G401 (cell line): ENCODE measurements at regions not wholly inside any gene's neighbourhood (a gene's known extent, or its start where the extent isn't known, plus 50 kb on each side); places are given as distances from the start of the nearest gene placed in this dataset.

Experiments used
- DNase-seq: peaks from one replicate; pipeline ENCODE4 v3.0.0-alpha.2; 2015; ENCODE audit warnings: low spot score
- in situ Hi-C: cut with HindIII; loops from 2 replicates; pipeline ENCODE4 v1.10.0; 2016; ENCODE audit warnings: low sequenced_read_pairs, mixed read lengths

DNA sequence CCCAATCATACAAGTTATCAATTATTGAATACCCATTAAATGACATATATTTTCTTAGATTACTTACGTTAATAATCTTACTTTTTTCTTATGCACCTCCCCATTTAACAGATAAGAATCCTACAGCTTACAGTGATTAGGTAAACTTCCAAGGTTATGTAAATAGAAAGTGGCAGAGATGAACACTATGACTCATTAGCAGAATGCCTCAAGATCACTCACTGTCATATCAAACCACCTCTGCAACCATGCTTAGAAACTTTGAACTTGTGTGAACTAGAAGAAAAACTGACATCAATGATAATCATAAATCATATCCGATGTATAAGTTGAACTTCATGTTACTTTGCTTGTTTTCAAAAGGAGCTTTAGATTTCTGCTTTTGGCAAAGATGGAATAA lies 911.6 kb upstream of the ARPP21 start:
- no peak for DNase-seq

DNA sequence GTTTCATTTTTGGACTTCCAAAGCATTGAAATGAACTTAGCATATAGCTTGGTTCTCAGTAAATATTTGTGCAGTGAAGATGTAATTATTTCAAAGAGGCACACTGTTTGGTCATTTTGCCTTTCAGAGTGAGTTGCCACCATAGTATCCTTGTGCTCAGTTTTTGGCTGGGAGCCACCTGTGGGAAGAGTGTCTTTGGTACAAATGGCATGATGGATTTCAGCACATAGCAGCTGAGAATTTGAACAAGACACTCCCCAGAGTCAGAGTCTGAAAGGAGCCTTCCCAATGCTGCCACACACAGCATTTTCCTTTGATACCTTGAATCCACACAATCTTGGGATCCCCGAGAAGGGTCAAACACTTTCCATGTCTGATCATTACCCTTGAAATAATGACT lies 897.2 kb upstream of the ARPP21 start:
- in situ Hi-C loops: no loop called here
- DNase-seq: peak; percentile 17

More for the DNA sequence above, 911.6 kb upstream of the ARPP21 start:
- in situ Hi-C loops: no loop called here

DNA sequence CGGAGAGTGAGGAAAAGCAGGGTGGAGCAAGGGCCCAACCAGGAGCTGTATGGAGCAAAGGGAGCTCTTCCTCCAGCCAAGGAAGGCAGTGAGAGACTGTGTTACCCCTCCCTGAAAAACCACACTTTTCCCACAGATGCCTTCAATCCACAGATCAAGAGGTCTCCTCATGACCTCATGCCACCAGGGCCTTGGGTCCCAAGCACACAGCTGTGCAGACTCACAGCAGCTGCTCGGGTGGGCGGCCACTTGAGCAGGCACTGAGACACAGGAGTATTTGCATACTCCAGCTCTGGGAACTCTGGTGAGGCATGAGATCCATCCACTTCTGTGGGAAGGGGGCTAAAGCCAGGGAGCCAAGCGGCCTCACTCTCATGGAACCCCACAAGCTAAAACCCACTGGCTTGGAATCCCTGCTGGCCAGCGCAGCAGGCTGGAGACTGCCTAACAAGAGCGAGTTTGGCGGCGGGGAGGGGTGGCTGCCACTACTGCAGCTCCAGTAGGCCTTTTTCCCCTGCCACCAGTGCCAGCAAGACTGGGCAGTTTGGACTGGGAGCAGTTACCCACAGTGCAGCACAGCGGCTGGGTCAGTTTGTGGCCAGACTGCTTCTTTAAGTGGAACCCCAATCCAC lies 880.6 kb upstream of the ARPP21 start:
- in situ Hi-C loops: no loop called here
- no peak for DNase-seq

DNA sequence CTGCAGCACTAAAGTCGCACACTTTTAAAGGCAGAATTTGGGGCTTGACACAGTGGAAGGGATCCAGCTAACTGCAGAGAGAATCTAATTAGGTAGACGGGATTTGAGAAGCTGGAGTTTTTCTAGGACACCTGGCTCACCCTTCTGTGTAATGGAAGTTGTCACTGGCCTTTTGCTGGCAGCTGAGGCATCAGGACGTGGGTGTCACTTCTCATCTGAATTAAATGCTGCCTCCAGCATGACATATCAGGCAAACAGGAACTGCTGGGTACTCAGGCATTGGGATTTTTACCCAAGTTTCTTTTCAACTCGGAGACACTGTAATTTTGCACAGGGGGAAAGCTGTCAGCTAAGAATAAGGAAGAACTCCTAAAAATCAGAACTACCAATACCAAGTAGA lies 861.9 kb upstream of the ARPP21 start:
- in situ Hi-C loops: no loop called here
- DNase-seq: peak; percentile 92

DNA sequence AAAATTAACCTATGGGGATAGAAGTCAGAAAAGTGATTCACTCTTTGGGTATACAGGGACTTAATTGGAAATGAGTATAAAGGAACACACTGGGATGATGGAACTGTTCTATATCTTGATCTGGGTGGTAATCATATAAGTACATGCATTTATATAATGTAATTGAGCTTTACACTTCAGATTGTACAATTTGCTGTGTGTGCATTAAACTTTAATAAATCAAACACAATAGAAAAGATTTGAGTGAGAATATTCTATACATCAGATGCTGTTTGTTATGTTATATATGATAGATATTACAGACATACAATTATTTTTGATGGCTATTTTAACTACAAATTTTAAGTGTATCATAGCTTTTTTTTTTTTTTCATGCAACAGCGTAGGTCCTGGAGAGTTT lies 860.2 kb upstream of the ARPP21 start:
- in situ Hi-C loops: no loop called here
- DNase-seq: no peak

DNA sequence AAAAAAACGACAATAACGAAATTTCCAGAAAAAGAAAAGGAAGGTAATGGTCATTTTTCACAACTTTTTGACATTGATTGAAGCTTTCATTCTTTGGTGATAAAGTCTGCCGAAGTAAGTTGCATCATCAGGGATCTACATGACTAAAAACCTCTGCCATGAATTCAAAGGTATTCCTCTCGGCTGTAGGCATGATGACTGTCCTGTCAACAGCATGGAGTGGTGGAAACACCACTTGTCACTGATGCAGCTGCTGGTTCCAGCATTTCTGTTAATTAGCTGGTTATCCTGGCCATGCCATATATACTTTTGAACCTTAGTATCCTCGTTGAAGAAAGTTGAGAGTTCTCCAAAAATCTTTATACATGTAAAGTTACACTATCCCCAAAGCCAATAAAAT lies 859.0 kb upstream of the ARPP21 start:
- DNase-seq: no peak
- in situ Hi-C loops: no loop called here

DNA sequence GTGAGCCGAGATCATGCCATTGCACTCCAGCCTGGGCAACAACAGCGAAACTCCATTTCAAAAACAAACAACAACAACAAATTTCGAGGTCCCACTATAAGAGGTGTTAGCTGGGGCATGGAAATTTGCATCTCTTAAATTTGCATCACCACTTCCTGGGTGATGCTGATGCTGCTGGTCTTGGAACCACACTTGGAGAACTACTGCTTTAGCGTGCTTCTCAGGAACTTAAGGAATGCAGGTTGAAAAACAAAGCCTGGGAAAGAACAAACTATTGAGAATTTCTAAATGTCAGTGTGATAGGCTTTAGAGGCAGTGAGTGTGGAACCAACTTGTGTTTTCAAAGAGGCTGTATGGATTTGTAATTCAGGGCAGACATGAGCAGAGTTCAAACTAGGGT lies 858.4 kb upstream of the ARPP21 start:
- in situ Hi-C loops: no loop called here
- no peak for DNase-seq

DNA sequence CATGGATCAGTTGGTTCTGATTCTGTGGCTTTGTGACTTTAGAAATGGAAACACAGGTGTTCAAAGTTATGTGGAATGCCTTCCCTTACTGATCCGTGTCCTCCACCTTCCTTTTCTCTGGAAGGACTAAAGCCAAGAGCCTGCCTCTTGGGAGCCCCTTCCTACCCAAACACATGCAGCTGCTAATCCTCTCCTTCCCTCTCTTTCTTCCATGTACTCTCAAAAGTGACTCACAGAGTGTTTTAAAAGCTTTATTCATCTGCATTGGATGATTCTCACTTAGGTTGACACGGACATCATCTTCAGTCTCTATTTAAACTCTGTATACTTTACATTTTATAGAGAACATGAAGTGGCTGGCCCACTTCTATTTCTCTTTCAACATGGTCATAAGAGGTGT lies 856.5 kb upstream of the ARPP21 start:
- no peak for DNase-seq
- in situ Hi-C loops: no loop called here

DNA sequence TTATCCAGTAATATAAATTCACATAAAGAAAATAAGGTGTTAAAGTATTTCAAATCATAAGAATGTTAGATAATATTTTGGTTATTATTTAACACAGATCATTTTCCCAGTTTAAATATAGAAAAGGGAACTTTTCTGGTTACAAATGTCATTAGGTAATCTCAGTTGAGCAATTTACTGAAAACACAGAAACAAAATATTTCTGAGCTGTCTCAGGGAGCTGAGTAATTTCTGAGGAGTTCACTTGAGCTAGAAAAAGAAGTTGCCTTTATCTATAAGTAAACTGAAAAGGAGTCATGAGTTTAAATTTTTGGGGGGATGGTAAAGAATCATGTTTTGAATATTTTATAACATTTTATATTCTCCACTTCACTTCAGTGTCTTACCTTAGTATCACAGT lies 855.4 kb upstream of the ARPP21 start:
- in situ Hi-C loops: no loop called here
- no peak for DNase-seq

DNA sequence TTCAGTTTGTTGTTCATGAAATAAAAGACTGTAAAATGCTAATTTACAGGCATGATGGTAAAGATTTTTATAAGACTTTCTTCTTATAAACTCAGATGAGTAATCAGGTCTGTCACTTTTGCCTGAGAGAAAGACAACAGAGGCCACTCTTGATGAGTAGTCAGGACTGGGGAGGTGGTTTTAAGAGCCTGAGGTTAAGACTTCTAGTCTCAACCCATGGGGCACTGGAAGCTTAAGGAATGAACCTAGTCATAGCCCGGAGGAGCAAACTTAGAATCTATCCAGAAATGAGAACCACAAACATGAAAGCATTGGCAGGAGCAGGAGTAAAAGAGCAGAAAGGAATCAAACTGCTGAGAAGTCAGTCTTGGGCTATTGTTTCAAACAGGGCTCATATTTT lies 846.3 kb upstream of the ARPP21 start:
- in situ Hi-C loops: no loop called here
- DNase-seq: no peak

DNA sequence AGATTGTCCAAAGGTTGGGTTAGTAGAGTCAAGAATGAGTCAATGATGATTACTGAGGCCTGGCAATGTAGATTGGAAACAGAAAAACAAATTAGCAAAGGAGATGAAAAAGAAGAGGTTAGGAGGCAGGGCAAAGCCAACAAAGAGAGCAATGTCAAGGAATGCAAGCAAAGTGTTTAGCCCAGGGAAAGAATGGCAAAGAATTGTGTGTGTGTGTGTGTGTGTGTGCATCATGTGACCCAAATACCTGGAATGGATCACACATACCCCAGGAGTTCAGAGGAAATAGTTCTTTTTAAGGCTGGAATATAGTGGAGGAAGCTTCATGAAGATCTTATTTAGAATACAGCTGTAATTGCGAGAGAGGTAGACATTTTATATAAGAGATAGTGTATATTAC lies 831.7 kb upstream of the ARPP21 start:
- in situ Hi-C loops: no loop called here
- no peak for DNase-seq

DNA sequence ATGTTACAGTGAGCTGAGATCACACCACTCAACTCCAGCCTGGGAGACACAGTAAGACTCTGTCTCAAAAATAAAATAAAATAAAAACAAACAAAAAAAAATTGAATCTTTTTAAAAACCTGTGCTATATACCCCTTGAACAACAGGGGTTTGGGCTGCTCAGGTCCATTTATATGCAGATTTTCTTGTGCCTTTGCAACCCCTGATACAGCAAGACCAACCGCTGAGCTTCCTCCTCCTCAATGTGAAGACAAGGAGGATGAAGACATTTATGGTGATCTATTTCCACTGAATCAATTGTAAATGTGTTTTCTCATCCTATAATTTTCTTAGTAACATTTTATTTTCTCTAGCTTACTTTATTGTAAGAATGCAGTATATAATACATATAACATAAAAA lies 831.0 kb upstream of the ARPP21 start:
- in situ Hi-C loops: no loop called here
- no peak for DNase-seq

DNA sequence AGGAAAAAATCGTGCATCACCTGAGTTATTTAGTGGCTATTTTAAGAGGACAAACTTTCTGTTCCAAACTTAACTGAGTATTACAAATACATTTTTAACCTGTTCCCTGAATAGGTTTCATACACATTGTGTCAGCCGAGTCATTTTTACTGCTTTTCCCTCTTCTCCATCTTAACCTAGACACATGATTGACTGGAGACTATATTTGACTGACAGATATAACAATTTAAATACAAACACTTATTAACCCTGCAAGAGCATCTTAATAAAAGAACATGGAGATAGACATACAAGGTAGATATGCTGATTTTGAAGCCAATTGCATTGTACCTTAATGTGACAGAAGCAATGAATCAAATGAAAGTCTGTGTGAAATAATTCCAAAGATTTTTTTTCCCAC lies 810.5 kb upstream of the ARPP21 start:
- DNase-seq: no peak
- in situ Hi-C loops: no loop called here

DNA sequence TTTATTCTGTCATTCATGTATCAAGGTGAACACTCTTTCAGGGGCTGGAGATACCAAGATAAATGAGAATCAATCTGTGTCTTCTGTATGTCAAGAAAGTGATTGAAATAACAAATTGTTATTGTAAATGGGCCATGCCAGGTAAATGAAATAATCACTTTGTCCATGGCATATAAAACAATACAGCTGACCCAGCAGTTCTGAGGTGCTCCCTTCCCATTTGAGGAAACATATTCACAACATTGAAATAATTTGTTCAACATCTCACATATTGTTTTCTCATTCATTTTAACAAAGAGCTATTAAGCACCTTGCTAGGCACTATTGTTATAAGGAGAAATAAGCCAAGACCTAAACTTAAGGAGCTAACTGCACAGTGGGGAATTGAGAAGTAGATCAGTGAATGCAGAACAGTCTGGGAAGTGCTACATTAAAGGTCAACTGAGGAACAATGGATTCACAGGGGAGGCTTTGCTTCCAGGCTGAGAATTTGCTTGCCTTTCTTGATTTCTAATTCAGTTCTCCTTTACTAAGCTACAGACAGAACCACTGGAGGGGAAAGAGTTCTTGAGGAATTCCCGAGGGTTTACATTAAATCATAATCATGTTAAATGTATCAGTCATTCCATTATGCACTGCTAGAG lies 806.3 kb upstream of the ARPP21 start:
- in situ Hi-C loops: no loop called here
- no peak for DNase-seq

DNA sequence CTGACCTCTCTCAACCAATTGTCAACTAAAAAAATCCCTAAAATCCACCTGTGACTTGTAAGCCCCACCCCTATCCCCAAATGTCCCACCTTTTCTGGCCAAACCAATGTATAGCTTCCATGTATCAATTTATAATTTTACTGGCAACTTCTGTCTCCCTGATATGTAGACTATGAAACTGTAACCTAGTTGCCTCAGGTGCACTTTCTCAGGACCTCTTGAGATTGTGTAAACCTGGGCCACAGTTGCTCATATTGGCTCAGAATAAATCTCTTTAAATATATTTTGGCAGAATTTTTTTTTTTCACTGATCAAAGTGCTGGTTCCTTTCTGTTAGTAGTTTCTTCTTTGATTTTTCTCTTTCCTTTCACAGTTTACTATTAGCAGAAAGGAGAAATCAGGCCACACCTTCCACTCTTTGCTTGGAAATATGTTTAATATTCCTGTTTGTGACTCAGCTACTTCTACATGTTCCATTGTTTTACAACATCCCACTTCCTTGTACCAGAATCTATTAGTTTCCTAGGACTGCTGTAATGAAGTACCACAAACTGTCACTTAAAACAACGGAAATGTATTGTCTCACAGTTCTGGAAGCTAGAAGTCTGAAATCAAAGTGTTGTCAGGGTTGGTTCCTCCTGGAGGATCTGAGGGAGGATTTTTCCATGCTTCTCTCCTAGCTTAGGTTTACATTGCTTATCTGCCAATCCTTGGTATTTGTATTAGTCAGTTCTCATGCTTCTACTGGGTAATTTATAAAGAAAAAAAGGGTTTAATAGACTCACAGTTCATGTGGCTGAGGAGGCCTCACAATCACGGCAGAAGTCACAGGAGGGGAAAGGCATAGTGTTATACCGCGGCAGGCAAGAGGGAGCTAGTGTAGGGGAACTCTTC lies 801.2 kb upstream of the ARPP21 start:
- in situ Hi-C loops: no loop called here
- no peak for DNase-seq

DNA sequence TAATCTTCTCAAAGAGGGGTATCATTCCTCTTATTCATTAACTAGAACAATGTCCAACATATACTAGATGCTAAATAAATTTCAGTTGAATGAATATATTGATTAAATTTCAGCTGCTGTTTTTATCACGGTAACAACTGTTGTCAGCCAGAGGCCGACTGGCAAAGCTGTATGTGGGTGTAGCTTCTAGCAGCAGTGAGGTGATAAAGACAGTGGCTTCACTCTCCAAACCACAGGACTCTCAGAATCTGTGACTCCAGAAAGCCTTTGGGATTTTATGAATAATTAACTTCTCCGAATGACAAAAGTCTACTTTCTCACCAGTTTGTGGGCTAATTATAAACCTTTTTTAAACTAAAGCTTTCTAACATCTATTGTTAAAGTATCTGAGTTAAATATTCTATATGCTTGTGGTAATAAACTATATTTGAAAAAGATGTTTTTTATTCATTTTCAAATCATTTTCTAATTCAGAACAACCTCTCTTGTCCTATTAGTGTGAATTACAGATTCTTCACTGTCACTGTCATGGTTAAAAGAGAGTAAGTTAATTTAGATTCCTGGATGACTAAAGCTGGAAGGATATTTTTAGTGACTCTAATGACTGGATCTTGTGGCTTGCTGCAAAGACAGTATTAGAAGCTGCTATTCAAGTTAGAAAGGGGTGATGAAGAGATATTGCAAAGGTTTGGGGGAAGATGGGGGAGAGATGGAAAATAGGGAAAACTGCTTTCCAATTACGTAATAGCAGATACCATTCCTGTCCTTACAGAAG lies 796.4 kb upstream of the ARPP21 start:
- no peak for DNase-seq
- in situ Hi-C loops: no loop called here

DNA sequence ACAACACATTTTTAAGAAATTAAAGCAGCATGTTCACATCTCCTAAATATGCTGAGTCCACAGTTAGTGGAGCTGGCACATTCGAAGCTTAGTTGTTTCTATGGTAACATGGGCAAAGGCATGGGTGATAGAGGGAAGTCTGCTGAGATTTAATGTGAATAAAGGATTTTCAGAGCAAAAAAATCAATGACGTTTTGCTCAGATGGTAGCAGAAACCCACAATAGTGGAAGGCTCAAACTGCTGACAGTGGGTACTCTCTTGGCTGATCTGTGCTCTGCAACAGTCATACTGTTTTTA lies 795.1 kb upstream of the ARPP21 start:
- in situ Hi-C loops: no loop called here
- peak; percentile 61 for DNase-seq

DNA sequence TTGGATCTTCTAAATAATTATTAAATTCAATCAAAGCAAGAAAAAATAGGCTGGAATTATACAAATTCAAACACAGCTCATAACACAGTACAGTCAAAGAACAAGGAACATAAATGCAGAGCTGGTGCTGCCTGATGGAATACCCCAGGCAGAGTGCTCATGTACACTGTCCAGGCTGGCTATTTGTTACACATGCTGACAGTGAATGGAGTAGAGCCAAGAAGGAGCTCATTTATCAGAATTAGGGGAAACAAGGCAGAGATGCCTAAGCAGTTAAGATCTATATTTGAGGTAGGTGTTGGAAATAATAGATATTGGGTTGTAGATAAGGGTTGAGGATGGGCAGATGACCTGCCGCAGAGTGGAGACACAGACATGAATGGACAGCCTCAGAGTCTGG lies 788.2 kb upstream of the ARPP21 start:
- DNase-seq: peak; percentile 20
- in situ Hi-C loops: no loop called here

DNA sequence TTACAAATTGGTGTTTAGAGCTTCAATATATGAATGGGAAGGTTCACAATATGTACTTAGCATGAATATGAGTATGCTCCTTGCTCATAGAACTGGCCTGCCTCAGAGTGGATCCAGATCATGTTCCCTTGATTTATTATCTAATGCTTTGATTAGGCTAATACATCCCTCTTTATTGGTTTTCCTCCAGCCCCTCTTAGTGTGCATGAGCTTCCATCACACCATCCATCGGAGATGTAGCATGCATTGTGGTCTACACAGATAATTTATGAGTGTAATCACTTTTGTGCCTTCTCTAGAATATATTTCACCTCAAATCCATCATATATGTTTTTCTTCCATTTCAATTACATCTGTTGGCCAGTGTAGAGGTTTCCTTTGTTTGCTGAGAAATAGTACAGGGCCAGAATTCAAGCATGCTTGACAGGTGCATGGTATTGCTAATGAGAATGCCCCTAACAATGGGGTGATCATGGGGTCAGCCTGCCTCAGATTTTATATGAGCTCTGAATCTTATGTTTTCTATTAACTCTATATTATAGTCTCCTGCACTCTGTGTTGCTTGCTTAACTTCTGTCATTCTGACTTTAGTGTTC lies 786.4 kb upstream of the ARPP21 start:
- in situ Hi-C loops: no loop called here
- no peak for DNase-seq
